GM03348 (cell line): ENCODE measurements at regions not wholly inside any gene's neighbourhood (a gene's known extent, or its start where the extent isn't known, plus 50 kb on each side); places are given as distances from the start of the nearest gene placed in this dataset.
"Not testable (repeated sequence)": the region's sequence is repeated elsewhere in the genome, so short reads cannot be mapped to it uniquely, and the experiment has no call there.

Experiments
- DNase-seq: peaks from one replicate; pipeline ENCODE4 v3.0.0; 2012; ENCODE audit warnings: low spot score

DNA sequence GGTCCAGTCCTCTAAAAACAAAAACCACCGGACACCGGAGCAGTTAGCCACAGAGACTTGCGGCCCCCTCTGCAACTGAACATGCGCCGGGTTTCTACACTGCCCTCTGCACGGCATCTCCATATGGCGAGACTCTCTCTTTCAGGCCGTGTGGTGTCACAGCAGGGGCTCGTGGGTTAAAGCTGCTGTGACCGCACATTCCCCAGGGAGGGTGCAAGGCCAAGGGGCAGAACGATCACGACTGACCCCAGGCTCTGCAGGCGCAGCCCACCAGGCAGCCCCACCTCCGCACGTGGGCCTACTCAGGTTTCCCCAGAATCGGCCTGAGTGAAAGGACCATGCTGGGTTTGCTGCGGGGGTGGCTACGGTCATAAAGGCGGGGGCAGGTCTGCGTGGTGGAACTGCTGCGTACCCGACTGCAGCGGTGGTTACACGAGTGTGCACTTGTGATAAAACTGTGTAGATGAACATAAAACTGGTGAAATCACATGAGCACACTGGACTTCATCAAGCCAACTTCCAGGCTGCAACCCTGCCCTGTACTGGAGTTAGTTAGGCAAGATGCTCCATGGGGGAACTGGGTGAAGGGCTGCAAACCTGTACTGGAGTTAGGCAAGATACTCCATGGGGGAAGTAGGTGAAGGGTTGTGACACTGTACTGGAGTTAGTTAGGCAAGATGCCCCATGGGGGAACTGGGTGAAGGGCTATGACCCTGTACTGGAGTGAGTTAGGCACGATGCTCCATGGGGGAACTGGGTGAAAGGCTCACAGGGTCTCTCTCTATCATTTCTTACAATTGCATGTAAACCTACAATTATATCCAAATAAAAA, 81.4 kb upstream of the PPP2R2D start:
- DNase-seq: no peak

- DNase-seq: no peak
Measured at GRCh38 chr10:131820626-131821025, 80.2 kb upstream of the PPP2R2D start.

- DNase-seq: no peak
Measured at GRCh38 chr10:131821378-131822012, 79.3 kb upstream of the PPP2R2D start.

GRCh38 chr10:131822013-131822691, 78.7 kb upstream of the PPP2R2D start:
- no peak for DNase-seq

DNA sequence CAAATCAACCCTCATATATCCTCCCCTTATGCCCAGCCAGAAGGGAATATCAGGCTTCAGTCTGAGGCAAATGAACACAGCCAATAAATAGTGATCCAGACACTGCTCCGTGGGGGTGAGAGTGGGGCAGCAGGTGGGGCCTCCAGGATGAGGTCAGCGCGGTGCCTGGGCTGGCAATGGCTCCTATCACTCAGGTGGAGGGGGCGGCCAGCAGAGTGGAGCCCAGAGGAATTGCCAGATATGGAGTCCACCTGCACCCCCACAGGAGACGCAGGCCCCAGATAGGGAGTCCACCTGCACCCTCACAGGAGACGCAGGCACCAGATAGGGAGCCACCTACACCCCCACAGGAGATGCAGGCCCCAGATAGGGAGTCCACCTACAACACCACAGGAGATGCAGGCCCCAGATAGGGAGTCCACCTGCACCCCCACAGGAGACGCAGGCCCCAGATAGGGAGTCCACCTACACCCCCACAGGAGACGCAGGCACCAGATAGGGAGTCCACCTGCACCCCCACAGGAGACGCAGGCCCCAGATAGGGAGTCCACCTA, 78.0 kb upstream of the PPP2R2D start:
- no peak for DNase-seq

DNA sequence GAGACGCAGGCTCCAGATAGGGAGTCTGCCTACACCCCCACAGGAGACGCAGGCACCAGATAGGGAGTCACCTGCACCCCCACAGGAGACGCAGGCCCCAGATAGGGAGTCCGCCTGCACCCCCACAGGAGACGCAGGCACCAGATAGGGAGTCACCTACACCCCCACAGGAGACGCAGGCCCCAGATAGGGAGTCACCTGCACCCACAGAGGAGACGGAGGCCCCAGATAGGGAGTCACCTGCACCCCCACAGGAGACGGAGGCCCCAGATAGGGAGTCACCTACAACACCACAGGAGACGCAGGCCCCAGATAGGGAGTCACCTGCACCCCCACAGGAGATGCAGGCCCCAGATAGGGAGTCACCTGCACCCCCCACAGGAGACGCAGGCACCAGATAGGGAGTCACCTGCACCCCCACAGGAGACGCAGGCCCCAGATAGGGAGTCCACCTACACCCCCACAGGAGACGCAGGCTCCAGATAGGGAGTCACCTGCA, 77.2 kb upstream of the PPP2R2D start:
- not testable (repeated sequence) for DNase-seq

DNA sequence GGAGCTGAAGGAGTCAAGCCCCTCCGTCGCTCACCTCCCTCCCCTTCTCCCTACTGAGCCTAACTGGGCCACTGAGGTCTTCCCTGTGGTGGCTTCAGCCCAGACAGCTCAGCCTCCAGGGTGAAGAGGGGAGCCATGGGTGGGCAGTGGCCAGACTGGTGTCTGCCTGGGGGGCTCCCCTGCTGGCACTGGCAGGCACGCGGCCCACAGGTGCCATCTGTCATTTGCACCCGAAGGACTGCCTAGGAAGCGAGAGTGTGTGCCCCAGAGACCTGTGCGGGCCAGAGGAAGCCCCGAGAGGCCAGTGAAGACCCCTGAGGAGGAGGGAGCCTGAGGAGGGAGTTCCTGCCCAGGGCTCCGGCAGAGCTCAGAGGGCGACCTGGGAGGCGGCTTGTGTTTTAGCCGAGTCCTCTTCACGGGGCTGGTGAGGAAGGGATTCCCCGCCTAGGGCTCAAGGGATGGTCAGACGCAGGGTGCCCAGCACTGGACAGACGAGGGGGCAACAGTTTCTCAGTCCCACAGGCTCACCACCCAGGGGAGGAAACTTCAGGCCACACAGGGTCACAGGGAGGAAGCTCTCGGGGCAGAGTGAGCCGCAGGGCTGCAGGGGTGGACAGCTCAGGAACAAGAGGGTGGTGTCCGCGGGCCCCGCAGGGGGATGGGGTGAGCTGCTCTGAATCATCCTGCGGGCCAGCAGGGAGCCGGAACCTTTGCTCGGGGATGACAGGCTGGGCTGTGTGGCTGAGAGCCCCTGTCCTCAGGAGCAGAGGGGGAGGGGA, 76.2 kb upstream of the PPP2R2D start:
- no peak for DNase-seq

- DNase-seq: no peak
Measured at GRCh38 chr10:131825150-131825848, 75.5 kb upstream of the PPP2R2D start.

DNA sequence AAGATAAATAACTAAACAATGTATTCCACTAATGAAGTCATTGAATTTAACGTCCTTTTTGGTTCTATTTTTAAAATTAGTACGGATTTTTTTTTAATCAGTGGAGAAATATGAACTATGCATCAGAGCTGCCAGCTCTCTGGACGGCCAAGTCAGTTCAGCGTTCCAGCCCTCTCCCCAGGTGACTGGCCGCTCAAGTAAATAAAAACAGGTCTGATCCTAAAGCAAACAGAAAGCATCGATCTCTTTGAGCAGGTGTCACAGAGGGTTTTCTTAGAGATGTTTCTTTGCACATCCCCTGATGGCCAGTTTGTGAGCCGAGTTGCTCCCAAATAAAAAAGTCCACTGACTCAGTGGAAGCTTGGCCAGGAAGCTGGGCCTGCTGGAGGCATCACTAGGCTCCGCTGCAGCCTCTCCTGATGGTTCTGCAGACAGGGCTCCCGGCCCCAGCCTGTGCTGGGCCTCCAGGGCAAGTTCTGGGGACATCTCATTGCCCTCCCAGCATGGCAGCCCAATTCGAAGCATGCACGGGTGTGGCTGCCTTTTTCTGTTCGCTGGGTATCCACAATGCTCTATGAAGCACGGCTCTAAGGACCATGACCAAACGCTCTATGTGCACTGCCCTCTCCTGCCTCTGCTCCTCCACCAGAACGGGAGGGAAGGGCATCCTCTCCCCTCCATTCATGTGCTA, 74.7 kb upstream of the PPP2R2D start:
- no peak for DNase-seq

- no peak for DNase-seq
Measured at GRCh38 chr10:131829156-131829930, 71.5 kb upstream of the PPP2R2D start.

GRCh38 chr10:131830446-131831130, 70.2 kb upstream of the PPP2R2D start:
- DNase-seq: no peak

- no peak for DNase-seq
Measured at GRCh38 chr10:131831561-131831960, 69.2 kb upstream of the PPP2R2D start.

- no peak for DNase-seq
Measured at GRCh38 chr10:131832056-131832685, 68.6 kb upstream of the PPP2R2D start.

DNA sequence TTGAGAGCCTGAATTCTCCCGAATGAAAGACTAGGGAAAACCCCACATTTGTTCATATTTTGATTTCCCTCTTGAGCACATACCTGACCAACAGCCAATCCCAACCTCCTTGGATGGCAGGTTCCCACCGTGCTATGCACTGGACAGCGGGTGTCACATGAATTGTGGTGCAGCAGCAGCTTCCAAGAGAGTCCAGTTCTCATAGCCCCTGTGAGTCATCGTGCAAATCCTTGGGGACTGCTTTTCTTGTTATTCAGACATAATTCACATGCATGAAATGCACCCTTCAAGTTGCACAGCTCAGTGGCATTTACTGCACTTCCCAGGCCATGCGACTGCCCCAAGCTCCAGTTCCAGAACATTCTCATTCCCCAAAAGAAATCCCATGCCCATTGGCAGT, 67.8 kb upstream of the PPP2R2D start:
- DNase-seq: no peak

GRCh38 chr10:131833446-131834080, 67.2 kb upstream of the PPP2R2D start:
- no peak for DNase-seq

GRCh38 chr10:131834152-131834810, 66.5 kb upstream of the PPP2R2D start:
- DNase-seq: no peak

DNA sequence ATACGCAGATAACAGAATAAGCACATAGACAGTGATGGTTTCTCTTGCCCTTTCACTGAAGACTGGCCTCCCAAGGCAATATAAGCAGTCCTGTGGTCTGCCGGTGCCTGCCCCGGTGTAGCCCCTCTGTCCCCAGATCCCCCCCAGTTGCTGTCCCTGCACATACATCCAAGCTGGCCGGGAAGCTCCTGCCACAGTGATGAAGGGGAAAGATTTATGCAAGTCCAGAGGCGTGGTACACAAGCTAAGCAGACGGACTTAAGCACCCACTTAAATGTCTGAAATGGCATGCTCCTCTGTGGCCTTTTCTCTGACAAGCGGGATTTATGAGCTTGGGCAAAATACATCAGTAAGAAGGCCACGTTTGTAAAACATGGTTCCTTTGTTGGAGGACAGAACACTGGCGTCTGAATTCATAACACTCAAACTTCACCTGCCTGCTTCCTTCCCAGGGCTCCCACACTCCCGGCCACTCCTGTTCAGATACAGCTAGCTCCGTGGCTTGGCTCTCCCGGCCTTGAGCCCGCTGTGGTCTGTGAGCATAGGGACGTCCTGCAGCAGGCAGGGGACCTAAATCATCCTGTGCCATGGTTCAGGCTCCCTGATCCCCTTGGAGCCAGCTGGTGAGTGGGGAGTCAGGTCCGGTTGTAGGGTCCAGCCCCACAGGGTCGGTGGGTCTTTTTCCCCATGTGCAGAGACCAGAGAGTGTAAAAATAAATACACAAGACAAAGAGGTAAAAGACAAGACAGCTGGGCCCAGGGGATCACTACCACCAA, 61.7 kb upstream of the PPP2R2D start:
- DNase-seq: no peak
